Mucosa of rectum (tissue), 2 donors: ENCODE measurements at regions not wholly inside any gene's neighbourhood (a gene's known extent, or its start where the extent isn't known, plus 50 kb on each side); places are given as distances from the start of the nearest gene placed in this dataset.

ENCODE experiments used
- H3K27ac ChIP-seq, 2 donors: one replicate each; pipeline ENCODE4 v1.7.0; 2013; ENCODE audit warnings: inconsistent platforms in 2 of 2, low read depth in 2 of 2, low read length in 2 of 2
- H3K27me3 ChIP-seq, 2 donors: one replicate each; pipeline ENCODE4 v1.7.0; 2013; ENCODE audit warnings: low read length in 2 of 2; ENCODE audit not compliant: control insufficient read depth in 2 of 2, insufficient read depth in 2 of 2
- H3K36me3 ChIP-seq, 2 donors: one replicate each; pipeline ENCODE4 v1.7.0; 2013; ENCODE audit warnings: low read length in 2 of 2; ENCODE audit not compliant: control insufficient read depth in 2 of 2, insufficient read depth in 2 of 2
- H3K4me1 ChIP-seq, 2 donors: one replicate each; pipeline ENCODE4 v1.7.0; 2013; ENCODE audit warnings: low read length in 2 of 2, mild to moderate bottlenecking in 1 of 2; ENCODE audit not compliant: control insufficient read depth in 2 of 2, insufficient read depth in 2 of 2
- H3K4me3 ChIP-seq, 2 donors: one replicate each; pipeline ENCODE4 v1.7.0; 2013; ENCODE audit warnings: low read length in 2 of 2
- H3K9ac ChIP-seq, 2 donors: one replicate each; pipeline ENCODE4 v1.7.0; 2013; ENCODE audit warnings: low read length in 2 of 2, low read depth in 1 of 2, mild to moderate bottlenecking in 1 of 2
- H3K9me3 ChIP-seq, 2 donors: one replicate each; pipeline ENCODE4 v1.7.0; 2013; ENCODE audit warnings: low read length in 2 of 2; ENCODE audit not compliant: control insufficient read depth in 2 of 2
- donor health status: healthy.
- donor health status: Normal muscosa, but diverticular disease.

- Histone ChIP-seq H3K9ac (no peak overlapping the region), H3K36me3 (no peaks in the 10 kb centered on the region), H3K27me3 (no peaks in the 10 kb centered on the region), H3K4me1 (no peaks in the 10 kb centered on the region), H3K27ac (no peak overlapping the region), H3K9me3 (no peaks in the 10 kb centered on the region), H3K4me3 (no peak overlapping the region)
These were observed 411.4 kb upstream of the FAT3 start for GRCh38 chr11:91813263-91813662.

- Histone ChIP-seq H3K4me3 (no peak overlapping the region), H3K36me3 (no peaks in the 10 kb centered on the region), H3K9ac (no peak overlapping the region), H3K27ac (no peak overlapping the region), H3K4me1 (no peaks in the 10 kb centered on the region), H3K9me3 (no peaks in the 10 kb centered on the region), H3K27me3 (no peaks in the 10 kb centered on the region)
These were observed 413.7 kb upstream of the FAT3 start for GRCh38 chr11:91810871-91811270.

GRCh38 chr11:91805293-91805692 lies 419.3 kb upstream of the FAT3 start:
- Histone ChIP-seq H3K36me3 (no peaks in the 10 kb centered on the region), H3K4me1 (no peaks in the 10 kb centered on the region), H3K4me3 (no peak overlapping the region), H3K9ac (no peak overlapping the region), H3K9me3 (no peaks in the 10 kb centered on the region), H3K27me3 (no peaks in the 10 kb centered on the region), H3K27ac (no peak overlapping the region)

- no peak overlapping the region for H3K9ac ChIP-seq
- H3K27ac ChIP-seq: no peak overlapping the region
- no peaks in the 10 kb centered on the region for H3K27me3 ChIP-seq
- no peak overlapping the region for H3K4me3 ChIP-seq
- H3K9me3 ChIP-seq: no peaks in the 10 kb centered on the region
- no peaks in the 10 kb centered on the region for H3K36me3 ChIP-seq
- H3K4me1 ChIP-seq: no peaks in the 10 kb centered on the region
These were observed 420.6 kb upstream of the FAT3 start for GRCh38 chr11:91804042-91804441.

- H3K27ac ChIP-seq: no peak overlapping the region
- H3K4me3 ChIP-seq: no peak overlapping the region
- H3K36me3 ChIP-seq: no peaks in the 10 kb centered on the region
- H3K9ac ChIP-seq: no peak overlapping the region
- no peaks in the 10 kb centered on the region for H3K9me3 ChIP-seq
- no peaks in the 10 kb centered on the region for H3K27me3 ChIP-seq
- H3K4me1 ChIP-seq: no peaks in the 10 kb centered on the region
These were observed 422.1 kb upstream of the FAT3 start for GRCh38 chr11:91802475-91802874.

- Histone ChIP-seq H3K9ac (no peak overlapping the region), H3K27me3 (no peaks in the 10 kb centered on the region), H3K36me3 (no peaks in the 10 kb centered on the region), H3K9me3 (no peaks in the 10 kb centered on the region), H3K4me3 (no peak overlapping the region), H3K4me1 (no peaks in the 10 kb centered on the region), H3K27ac (no peak overlapping the region)
These were observed 424.3 kb upstream of the FAT3 start for GRCh38 chr11:91800208-91800914.

- Histone ChIP-seq H3K9ac (no peak overlapping the region), H3K4me3 (no peak overlapping the region), H3K9me3 (no peaks in the 10 kb centered on the region), H3K36me3 (no peaks in the 10 kb centered on the region), H3K27me3 (no peaks in the 10 kb centered on the region), H3K4me1 (no peaks in the 10 kb centered on the region), H3K27ac (no peak overlapping the region)
These were observed 426.4 kb upstream of the FAT3 start for GRCh38 chr11:91798240-91798639.

GRCh38 chr11:91796999-91797398 lies 427.6 kb upstream of the FAT3 start:
- Histone ChIP-seq H3K9me3 (no peaks in the 10 kb centered on the region), H3K9ac (no peak overlapping the region), H3K36me3 (no peaks in the 10 kb centered on the region), H3K27me3 (no peaks in the 10 kb centered on the region), H3K4me3 (no peak overlapping the region), H3K4me1 (no peaks in the 10 kb centered on the region), H3K27ac (no peak overlapping the region)

- Histone ChIP-seq H3K9ac (no peak overlapping the region), H3K9me3 (no peaks in the 10 kb centered on the region), H3K4me1 (no peaks in the 10 kb centered on the region), H3K27me3 (no peaks in the 10 kb centered on the region), H3K36me3 (no peaks in the 10 kb centered on the region), H3K27ac (no peak overlapping the region), H3K4me3 (no peak overlapping the region)
These were observed 429.3 kb upstream of the FAT3 start for GRCh38 chr11:91795139-91795887.

- H3K4me1 ChIP-seq: no peaks in the 10 kb centered on the region
- H3K27ac ChIP-seq: no peak overlapping the region
- H3K36me3 ChIP-seq: no peaks in the 10 kb centered on the region
- no peaks in the 10 kb centered on the region for H3K9me3 ChIP-seq
- no peak overlapping the region for H3K4me3 ChIP-seq
- no peaks in the 10 kb centered on the region for H3K27me3 ChIP-seq
- no peak overlapping the region for H3K9ac ChIP-seq
These were observed 430.5 kb upstream of the FAT3 start for GRCh38 chr11:91794146-91794545.
